ENCODE measurements at regions not wholly inside any gene's neighbourhood (a gene's known extent, or its start where the extent isn't known, plus 50 kb on each side); places are given as distances from the start of the nearest gene placed in this dataset.

DNA sequence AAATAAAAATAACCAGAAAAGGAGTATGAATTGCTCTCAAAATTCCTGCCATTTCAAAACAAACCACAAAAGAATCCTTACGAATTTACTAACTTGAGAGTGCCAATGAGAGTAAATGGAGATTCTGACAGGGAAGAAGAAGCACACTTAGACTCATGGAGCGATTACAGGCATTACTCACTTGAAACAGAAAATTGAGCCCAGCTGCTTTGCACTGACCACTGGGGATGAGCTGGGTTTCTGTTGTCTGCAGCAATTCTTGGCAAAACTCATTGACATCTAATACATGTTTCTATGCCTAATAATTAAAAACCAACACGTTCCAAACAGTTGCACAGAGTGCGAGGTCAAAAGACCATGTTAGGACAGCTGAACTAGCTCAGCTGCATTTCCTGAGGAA lies 731.6 kb downstream of the DNAH5 start:
- TF ChIP-seq POLR2A (IDR thresholded peaks at IDR 0.05) (no peak), POLR2AphosphoS5 (IDR thresholded peaks at IDR 0.05) (no peak)
- TF ChIP-seq, protein P1, sequence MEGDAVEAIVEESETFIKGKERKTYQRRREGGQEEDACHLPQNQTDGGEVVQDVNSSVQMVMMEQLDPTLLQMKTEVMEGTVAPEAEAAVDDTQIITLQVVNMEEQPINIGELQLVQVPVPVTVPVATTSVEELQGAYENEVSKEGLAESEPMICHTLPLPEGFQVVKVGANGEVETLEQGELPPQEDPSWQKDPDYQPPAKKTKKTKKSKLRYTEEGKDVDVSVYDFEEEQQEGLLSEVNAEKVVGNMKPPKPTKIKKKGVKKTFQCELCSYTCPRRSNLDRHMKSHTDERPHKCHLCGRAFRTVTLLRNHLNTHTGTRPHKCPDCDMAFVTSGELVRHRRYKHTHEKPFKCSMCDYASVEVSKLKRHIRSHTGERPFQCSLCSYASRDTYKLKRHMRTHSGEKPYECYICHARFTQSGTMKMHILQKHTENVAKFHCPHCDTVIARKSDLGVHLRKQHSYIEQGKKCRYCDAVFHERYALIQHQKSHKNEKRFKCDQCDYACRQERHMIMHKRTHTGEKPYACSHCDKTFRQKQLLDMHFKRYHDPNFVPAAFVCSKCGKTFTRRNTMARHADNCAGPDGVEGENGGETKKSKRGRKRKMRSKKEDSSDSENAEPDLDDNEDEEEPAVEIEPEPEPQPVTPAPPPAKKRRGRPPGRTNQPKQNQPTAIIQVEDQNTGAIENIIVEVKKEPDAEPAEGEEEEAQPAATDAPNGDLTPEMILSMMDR (IDR thresholded peaks at IDR 0.05), result no peak

All from sigmoid colon (tissue), 4 donors.